ENCODE measurements at regions not wholly inside any gene's neighbourhood (a gene's known extent, or its start where the extent isn't known, plus 50 kb on each side); places are given as distances from the start of the nearest gene placed in this dataset.
A peak's percentile ranks its signal among the peaks of the same experiment; 100 is the strongest.

DNA sequence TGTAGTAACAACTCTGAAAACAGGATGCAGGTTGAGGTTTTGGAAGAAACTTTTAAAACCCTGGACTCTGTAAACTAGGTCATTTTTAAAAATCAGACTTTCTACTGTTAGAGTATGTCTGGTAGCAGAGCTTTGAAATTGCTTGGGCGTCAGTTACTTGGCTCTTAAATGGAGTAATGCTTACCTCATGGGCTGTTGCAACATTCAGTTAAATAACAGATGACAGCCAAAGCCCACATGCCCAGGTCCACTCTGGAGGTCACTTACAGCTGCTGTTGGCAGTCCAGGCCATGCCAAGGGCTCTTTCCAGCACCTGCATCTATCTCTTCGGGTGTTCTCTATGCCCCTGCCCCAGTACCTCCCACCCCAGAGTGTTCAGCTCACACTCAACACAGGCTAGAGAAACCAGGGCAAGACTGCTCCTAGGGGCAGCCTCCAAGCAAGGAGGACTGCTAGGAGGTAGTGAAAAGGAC lies 96.4 kb downstream of the BANF2 start:
- Histone ChIP-seq H3K4me1 (ENCODE audit: insufficient read depth) (no peaks in the 10 kb centered on the region), H3K27me3 (no peaks in the 10 kb centered on the region), H3K4me3 (no peak overlapping the region), H3K36me3 (no peaks in the 10 kb centered on the region), H3K27ac (peak overlapping the region; percentile 34 to 65), H3K9me3 (no peaks in the 10 kb centered on the region)
- DNase-seq = peak in 4 of 5 donors; percentile 37 to 64 (median 44)
- 46 to 60% (median 54%) methylated on average over 2 of the region's 2 CpGs for WGBS, 3 donors
- intact Hi-C loops (cut with DNase I) = no loop called here
- TF ChIP-seq EP300 (IDR thresholded peaks at IDR 0.05) (no peak), POLR2A (IDR thresholded peaks at IDR 0.05) (no peak)
- TF ChIP-seq, protein P1, sequence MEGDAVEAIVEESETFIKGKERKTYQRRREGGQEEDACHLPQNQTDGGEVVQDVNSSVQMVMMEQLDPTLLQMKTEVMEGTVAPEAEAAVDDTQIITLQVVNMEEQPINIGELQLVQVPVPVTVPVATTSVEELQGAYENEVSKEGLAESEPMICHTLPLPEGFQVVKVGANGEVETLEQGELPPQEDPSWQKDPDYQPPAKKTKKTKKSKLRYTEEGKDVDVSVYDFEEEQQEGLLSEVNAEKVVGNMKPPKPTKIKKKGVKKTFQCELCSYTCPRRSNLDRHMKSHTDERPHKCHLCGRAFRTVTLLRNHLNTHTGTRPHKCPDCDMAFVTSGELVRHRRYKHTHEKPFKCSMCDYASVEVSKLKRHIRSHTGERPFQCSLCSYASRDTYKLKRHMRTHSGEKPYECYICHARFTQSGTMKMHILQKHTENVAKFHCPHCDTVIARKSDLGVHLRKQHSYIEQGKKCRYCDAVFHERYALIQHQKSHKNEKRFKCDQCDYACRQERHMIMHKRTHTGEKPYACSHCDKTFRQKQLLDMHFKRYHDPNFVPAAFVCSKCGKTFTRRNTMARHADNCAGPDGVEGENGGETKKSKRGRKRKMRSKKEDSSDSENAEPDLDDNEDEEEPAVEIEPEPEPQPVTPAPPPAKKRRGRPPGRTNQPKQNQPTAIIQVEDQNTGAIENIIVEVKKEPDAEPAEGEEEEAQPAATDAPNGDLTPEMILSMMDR (IDR thresholded peaks at IDR 0.05) = no peak

DNA sequence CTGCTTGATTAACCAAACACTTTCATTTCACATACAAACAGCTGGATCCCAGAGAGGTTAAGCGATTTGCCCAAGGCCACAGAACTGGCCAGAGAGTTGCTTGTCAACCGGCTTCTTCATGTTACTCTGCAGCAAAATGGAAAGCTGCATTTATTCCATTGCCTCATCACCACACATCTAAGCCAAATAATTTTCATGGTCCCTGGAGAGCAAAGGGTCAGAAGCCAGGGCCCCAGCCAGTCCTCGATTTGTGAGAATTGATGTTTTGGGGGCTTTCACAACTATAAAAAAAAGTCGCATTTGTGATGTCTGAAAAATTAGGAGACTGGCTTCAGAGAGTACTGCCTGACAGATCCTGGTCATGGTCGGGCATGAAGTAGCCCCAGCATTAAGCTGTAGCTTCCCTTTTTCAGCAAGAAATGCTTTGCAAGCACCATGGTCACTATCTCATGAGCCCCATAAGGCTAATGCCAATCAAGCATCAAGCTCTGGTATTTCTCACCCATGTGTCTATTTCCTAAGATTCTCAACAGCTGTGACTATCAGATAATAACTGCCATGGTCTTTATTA lies 95.8 kb downstream of the BANF2 start:
- no peak for DNase-seq
- H3K4me3 ChIP-seq = no peak overlapping the region
- no peaks in the 10 kb centered on the region for H3K4me1 ChIP-seq (ENCODE audit: insufficient read depth)
- H3K36me3 ChIP-seq = no peaks in the 10 kb centered on the region
- peak overlapping the region in 1 of 2 donors; percentile 28 for H3K27ac ChIP-seq
- no peaks in the 10 kb centered on the region for H3K9me3 ChIP-seq
- TF ChIP-seq EP300 (IDR thresholded peaks at IDR 0.05) (no peak), POLR2A (IDR thresholded peaks at IDR 0.05) (no peak)
- TF ChIP-seq, protein P1 (IDR thresholded peaks at IDR 0.05) = no peak
- H3K27me3 ChIP-seq = no peaks in the 10 kb centered on the region
- WGBS, 3 donors = 64 to 71% (median 67%) methylated on average over 5 of the region's 5 CpGs
- intact Hi-C loops (cut with DNase I) = no loop called here

DNA sequence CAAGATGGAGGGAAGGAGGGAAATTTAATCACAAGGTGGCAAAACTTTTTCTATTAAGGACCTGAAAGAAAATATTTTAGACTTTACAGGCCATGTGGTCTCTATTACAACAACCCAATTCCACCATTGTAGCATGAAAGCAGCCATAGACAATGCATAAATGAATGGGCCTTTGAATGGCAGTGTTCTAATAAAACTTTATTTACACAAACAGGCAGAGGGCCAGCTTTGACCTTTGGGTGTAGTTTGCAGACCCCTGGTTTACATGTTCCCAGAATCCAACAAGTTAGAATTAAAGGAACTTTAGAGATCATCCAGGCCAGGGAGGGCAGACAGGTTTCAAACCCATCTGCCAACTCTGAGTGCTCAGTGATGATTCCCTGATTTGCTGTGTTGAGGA lies 95.2 kb downstream of the BANF2 start:
- Histone ChIP-seq H3K27ac (no peak overlapping the region), H3K4me3 (no peak overlapping the region), H3K27me3 (no peaks in the 10 kb centered on the region), H3K36me3 (no peaks in the 10 kb centered on the region), H3K9me3 (no peaks in the 10 kb centered on the region), H3K4me1 (ENCODE audit: insufficient read depth) (no peaks in the 10 kb centered on the region)
- DNase-seq = no peak
- intact Hi-C loops (cut with DNase I) = no loop called here
- no peak for TF ChIP-seq EP300 (IDR thresholded peaks at IDR 0.05)
- TF ChIP-seq POLR2A (IDR thresholded peaks at IDR 0.05) = no peak
- TF ChIP-seq, protein P1 (IDR thresholded peaks at IDR 0.05) = no peak

DNA sequence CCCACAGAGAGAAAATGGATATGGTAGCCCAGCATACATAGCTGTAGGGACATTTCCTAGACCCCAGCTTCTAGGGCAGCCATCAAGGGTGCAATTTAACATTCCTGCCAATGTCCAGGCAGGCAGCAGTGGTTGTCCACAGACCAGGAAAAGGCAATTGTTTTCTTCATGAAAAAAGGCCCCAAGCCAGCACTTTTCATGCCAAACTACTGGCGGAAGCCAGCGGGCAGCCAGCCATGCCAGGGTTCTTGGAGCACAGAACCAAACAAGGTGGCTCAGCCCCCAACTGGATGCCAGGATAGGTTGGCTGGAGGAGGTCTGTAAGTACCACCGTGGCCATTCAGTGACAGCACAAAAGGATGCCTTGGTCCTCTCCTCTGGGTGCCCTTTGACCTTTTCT lies 94.6 kb downstream of the BANF2 start:
- WGBS, 3 donors = 82 to 92% (median 91%) methylated on average over 3 of the region's 3 CpGs
- Histone ChIP-seq H3K36me3 (no peaks in the 10 kb centered on the region), H3K27me3 (no peaks in the 10 kb centered on the region), H3K27ac (no peak overlapping the region), H3K9me3 (no peaks in the 10 kb centered on the region), H3K4me1 (ENCODE audit: insufficient read depth) (no peaks in the 10 kb centered on the region), H3K4me3 (no peak overlapping the region)
- intact Hi-C loops (cut with DNase I) = no loop called here
- no peak for DNase-seq
- TF ChIP-seq EP300 (IDR thresholded peaks at IDR 0.05) = no peak
- TF ChIP-seq POLR2A (IDR thresholded peaks at IDR 0.05) = no peak
- TF ChIP-seq, protein P1 (IDR thresholded peaks at IDR 0.05) = no peak
